IMR-90 (cell line): ENCODE measurements at regions not wholly inside any gene's neighbourhood (a gene's known extent, or its start where the extent isn't known, plus 50 kb on each side); places are given as distances from the start of the nearest gene placed in this dataset.
A peak's percentile ranks its signal among the peaks of the same experiment; 100 is the strongest.

Source experiments
- ATAC-seq: fragments of 200-7000 bp; cut with Tn5 transposase; 2 replicates; pipeline ENCODE4 v1.9.1; 2020; ENCODE audit warnings: low read depth, mild to moderate bottlenecking, moderate library complexity
- BruUV-seq: library from RNA; stranded (reverse); fragments of 400-500 nt; replicated peaks from 2 replicates; lab custom pipeline; 2021; lab: Mats Ljungman, UMichigan
- CTCF ChIA-PET: fragments of 300-600 bp; formaldehyde crosslinking; extraction: SDS; loops from one replicate; lab custom pipeline; 2021; ENCODE audit warnings: antibody characterized with exemption; lab: Yijun Ruan, JAX
- POLR2A ChIA-PET: fragments of 300-600 bp; sonication (Branson Sonifier 250); formaldehyde crosslinking; loops from one replicate; lab custom pipeline; 2022; ENCODE audit warnings: antibody characterized with exemption; ENCODE audit not compliant: unreplicated experiment; lab: Charles Lee
- DNase-seq: peaks from one replicate; pipeline ENCODE4 v3.0.0; 2013
- H2AFZ ChIP-seq: replicated peaks from 2 replicates; pipeline ENCODE3; 2013; ENCODE audit warnings: low read length, mild to moderate bottlenecking; ENCODE audit not compliant: poor library complexity
- H2AK5ac ChIP-seq: 2 replicates; pipeline ENCODE4 v1.6.1; 2013; ENCODE audit warnings: low read depth, low read length, inconsistent platforms
- H2AK9ac ChIP-seq: replicated peaks from 2 replicates; pipeline ENCODE3; 2013; ENCODE audit warnings: mild to moderate bottlenecking, low read depth, low read length, moderate library complexity; ENCODE audit not compliant: poor library complexity
- H2BK120ac ChIP-seq: 2 replicates; pipeline ENCODE4 v1.6.1; 2013; ENCODE audit warnings: low read depth, low read length, inconsistent platforms
- H2BK15ac ChIP-seq: 3 replicates; pipeline ENCODE4 v1.6.1; 2013; ENCODE audit warnings: low read depth, low read length, inconsistent platforms
- H2BK20ac ChIP-seq: 2 replicates; pipeline ENCODE4 v1.6.1; 2013; ENCODE audit warnings: low read depth, mild to moderate bottlenecking, inconsistent platforms, low read length, moderate library complexity
- H2BK5ac ChIP-seq: 2 replicates; pipeline ENCODE4 v1.6.1; 2013; ENCODE audit warnings: mild to moderate bottlenecking, low read depth, low read length, inconsistent platforms; ENCODE audit not compliant: poor library complexity, severe bottlenecking
- H3K14ac ChIP-seq: replicated peaks from 2 replicates; pipeline ENCODE4 v1.6.1; 2013; ENCODE audit warnings: low read depth, low read length, inconsistent platforms
- H3K18ac ChIP-seq: 2 replicates; pipeline ENCODE4 v1.6.1; 2013; ENCODE audit warnings: low read depth, low read length, control low read depth
- H3K23ac ChIP-seq: 2 replicates; pipeline ENCODE4 v1.6.1; 2013; ENCODE audit warnings: low read depth, low read length, inconsistent platforms
- H3K27ac ChIP-seq: 2 replicates; pipeline ENCODE4 v1.5.1; 2013; ENCODE audit warnings: mild to moderate bottlenecking, control low read depth, low read length; ENCODE audit not compliant: insufficient read depth
- H3K27me3 ChIP-seq: 2 replicates; pipeline ENCODE4 v1.6.1; 2013; ENCODE audit warnings: low read length; ENCODE audit not compliant: control insufficient read depth, insufficient read depth
- H3K36me3 ChIP-seq: 2 replicates; pipeline ENCODE4 v1.6.1; 2013; ENCODE audit warnings: low read length, mixed read lengths; ENCODE audit not compliant: control insufficient read depth, insufficient read depth
- H3K4ac ChIP-seq: 2 replicates; pipeline ENCODE4 v1.6.1; 2013; ENCODE audit warnings: low read depth, low read length, inconsistent platforms
- H3K4me1 ChIP-seq: 2 replicates; pipeline ENCODE4 v1.6.1; 2013; ENCODE audit warnings: low read length, mixed read lengths; ENCODE audit not compliant: control insufficient read depth, insufficient read depth
- H3K4me2 ChIP-seq: 2 replicates; pipeline ENCODE4 v1.6.1; 2013; ENCODE audit warnings: low read depth, mild to moderate bottlenecking, control low read depth, low read length, moderate library complexity
- H3K4me3 ChIP-seq: 2 replicates; pipeline ENCODE4 v1.5.1; 2013; ENCODE audit warnings: low read depth, mild to moderate bottlenecking, control low read depth, low read length, moderate library complexity; ENCODE audit not compliant: insufficient read depth
- H3K56ac ChIP-seq: 2 replicates; pipeline ENCODE4 v1.6.1; 2013; ENCODE audit warnings: low read length, inconsistent platforms; ENCODE audit not compliant: insufficient read depth; ENCODE audit errors: extremely low read depth
- H3K79me1 ChIP-seq, 2 experiments: 2 replicates each; pipeline ENCODE4 v1.6.1; 2013; ENCODE audit warnings: low read length in 2 of 2, inconsistent platforms in 1 of 2, low read depth in 1 of 2
- H3K9ac ChIP-seq: 2 replicates; pipeline ENCODE4 v1.6.1; 2013; ENCODE audit warnings: low read depth, low read length, control low read depth
- H3K9me1 ChIP-seq: 2 replicates; pipeline ENCODE4 v1.6.1; 2013; ENCODE audit warnings: low read length, inconsistent platforms; ENCODE audit not compliant: insufficient read depth
- H3K9me3 ChIP-seq: 2 replicates; pipeline ENCODE4 v1.6.1; 2013; ENCODE audit warnings: low read length; ENCODE audit not compliant: control insufficient read depth, insufficient read depth
- H4K20me1 ChIP-seq: 2 replicates; pipeline ENCODE4 v1.6.1; 2013; ENCODE audit warnings: low read length, inconsistent platforms; ENCODE audit not compliant: insufficient read depth
- H4K5ac ChIP-seq: 2 replicates; pipeline ENCODE4 v1.6.1; 2013; ENCODE audit warnings: mild to moderate bottlenecking, low read depth, low read length, control low read depth
- H4K8ac ChIP-seq, 2 experiments: 2 replicates each; pipeline ENCODE4 v1.6.1; 2013; ENCODE audit warnings: low read depth in 2 of 2, low read length in 2 of 2, control low read depth in 1 of 2, inconsistent platforms in 1 of 2
- H4K91ac ChIP-seq: 2 replicates; pipeline ENCODE4 v1.6.1; 2013; ENCODE audit warnings: low read depth, low read length, inconsistent platforms; ENCODE audit not compliant: insufficient read depth
- BHLHE40 ChIP-seq: fragments of 150-350 bp; IDR thresholded peaks from 2 replicates; pipeline ENCODE4 v1.6.1; 2016; ENCODE audit warnings: mild to moderate bottlenecking, low read depth, low read length
- CEBPB ChIP-seq: IDR thresholded peaks from 2 replicates; pipeline ENCODE4 v1.6.1; 2012; ENCODE audit warnings: low read depth, low read length, improper control_type of control experiment
- CHD1 ChIP-seq: IDR thresholded peaks from 2 replicates; pipeline ENCODE4 v1.6.1; 2012; ENCODE audit warnings: low read depth, low read length, improper control_type of control experiment
- CTCF ChIP-seq: conservative IDR thresholded peaks from 2 replicates; pipeline ENCODE4 v1.5.1; 2012; ENCODE audit warnings: mild to moderate bottlenecking, low read depth, low read length, improper control_type of control experiment
- FOS ChIP-seq: fragments of 150-350 bp; IDR thresholded peaks from 2 replicates; pipeline ENCODE4 v1.6.1; 2016; ENCODE audit warnings: low read depth, low read length
- NFE2L2 ChIP-seq: fragments of 150-350 bp; IDR thresholded peaks from 2 replicates; pipeline ENCODE4 v1.6.1; 2016; ENCODE audit warnings: low read depth, mild to moderate bottlenecking, low read length
- POLR2A ChIP-seq: IDR thresholded peaks from 2 replicates; pipeline ENCODE4 v1.6.1; 2012; ENCODE audit warnings: mild to moderate bottlenecking, low read depth, low read length
- USF2 ChIP-seq: fragments of 150-350 bp; IDR thresholded peaks from 2 replicates; pipeline ENCODE4 v1.6.1; 2017; ENCODE audit warnings: mild to moderate bottlenecking, antibody characterized with exemption, low read length, low read depth
- WGBS, 2 experiments: methylation state at CpG; one replicate each; pipeline versions ENCODE4 v1.1.5 to v1.1.7; 2013; ENCODE audit warnings: missing lambda C conversion rate in 2 of 2; ENCODE audit not compliant: insufficient read length in 1 of 2; ENCODE audit errors: extremely low coverage in 2 of 2; 5-methylcytosine and 5-hydroxymethylcytosine counted together
- dilution Hi-C: fragments of 300-500 bp; cut with HindIII; formaldehyde crosslinking; loops from one replicate; pipeline ENCODE4 v1.14.3; 2018; ENCODE audit warnings: low sequenced_read_pairs; ENCODE audit not compliant: unreplicated experiment
- in situ Hi-C: fragments of 300-500 bp; cut with MboI; formaldehyde crosslinking; loops from 3 replicates; pipeline ENCODE4 v1.14.3; 2019; ENCODE audit warnings: low sequenced_read_pairs, inconsistent platforms, mixed read lengths
- intact Hi-C: fragments of 100-400 bp; cut with micrococcal nuclease; formaldehyde crosslinking; loops from 2 replicates; pipeline ENCODE4 v1.10.0; 2022

GRCh38 chr15:29904757-29905417, 82.6 kb upstream of the TJP1 start:
- no peak overlapping the region for H3K4ac ChIP-seq
- H4K91ac ChIP-seq: no peak overlapping the region
- no peak overlapping the region for H2BK5ac ChIP-seq
- no peak overlapping the region for H3K14ac ChIP-seq
- no peak overlapping the region for H2AK9ac ChIP-seq
- 88% methylated on average over 2 of the region's 4 CpGs; no CpG with 5 or more reads in 1 of the 2 experiments for WGBS, 2 experiments
- no peaks in the 10 kb centered on the region for H3K9me3 ChIP-seq
- H2BK15ac ChIP-seq: no peak overlapping the region
- no peak overlapping the region for H2AFZ ChIP-seq
- H3K4me3 ChIP-seq: no peak overlapping the region
- dilution Hi-C loops (no loop called here), in situ Hi-C loops (no loop called here), intact Hi-C loops (no loop called here)
- no peaks in the 10 kb centered on the region for H3K4me1 ChIP-seq
- H3K9ac ChIP-seq: no peak overlapping the region
- no peak overlapping the region for H4K8ac ChIP-seq
- H4K20me1 ChIP-seq: no peaks in the 10 kb centered on the region
- TF ChIP-seq NFE2L2 (no peak), BHLHE40 (no peak), CTCF (no peak), FOS (no peak), POLR2A (no peak), CHD1 (no peak), USF2 (no peak), CEBPB (no peak)
- H3K18ac ChIP-seq: no peak overlapping the region
- H3K4me2 ChIP-seq: no peak overlapping the region
- DNase-seq (peak; percentile 25), ATAC-seq (no peak)
- H2AK5ac ChIP-seq: no peak overlapping the region; the same call in 1 of the 2 replicates
- H3K9me1 ChIP-seq: no peaks in the 10 kb centered on the region
- no peak overlapping the region for H2BK120ac ChIP-seq
- no peaks in the 10 kb centered on the region for H3K79me1 ChIP-seq
- no peak overlapping the region for H4K5ac ChIP-seq
- H2BK20ac ChIP-seq: no peak overlapping the region
- no peak overlapping the region for H3K56ac ChIP-seq
- POLR2A ChIA-PET: no interaction called here
- peaks cover 2% of the 10 kb centered on the region; the same call in 1 of the 2 replicates for H3K27me3 ChIP-seq
- BruUV-seq: no TSS peak
- no peak overlapping the region for H3K27ac ChIP-seq
- H3K36me3 ChIP-seq: no peaks in the 10 kb centered on the region
- H3K23ac ChIP-seq: no peak overlapping the region
- CTCF ChIA-PET: no interaction called here
